ENCODE measurements at regions not wholly inside any gene's neighbourhood (a gene's known extent, or its start where the extent isn't known, plus 50 kb on each side); places are given as distances from the start of the nearest gene placed in this dataset.

DNA sequence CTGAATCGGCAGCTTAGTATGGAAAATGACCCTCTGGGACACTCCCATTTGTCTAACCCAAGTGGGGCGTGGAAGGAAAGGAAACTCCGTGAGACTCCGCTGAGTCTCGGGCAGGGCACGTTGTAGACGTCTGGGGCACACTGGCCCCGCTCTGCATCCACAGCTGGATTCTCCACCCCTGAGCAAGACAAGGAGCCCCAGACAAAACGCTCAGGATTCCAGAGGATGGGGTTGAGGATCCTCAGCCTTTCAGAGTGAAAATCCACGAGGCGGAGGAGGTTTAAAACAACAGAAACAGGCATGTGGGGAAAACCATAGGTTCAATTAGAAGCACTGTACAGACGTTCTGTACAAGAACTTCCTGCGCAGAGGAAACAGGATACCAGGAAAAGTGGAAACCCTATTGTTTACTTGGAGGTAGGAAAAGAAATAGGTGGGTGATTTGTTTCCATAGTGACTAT, 124.9 kb upstream of the ZNF236 start:
- TF ChIP-seq POLR2A (IDR thresholded peaks at IDR 0.05) = no peak
- TF ChIP-seq, protein P1, sequence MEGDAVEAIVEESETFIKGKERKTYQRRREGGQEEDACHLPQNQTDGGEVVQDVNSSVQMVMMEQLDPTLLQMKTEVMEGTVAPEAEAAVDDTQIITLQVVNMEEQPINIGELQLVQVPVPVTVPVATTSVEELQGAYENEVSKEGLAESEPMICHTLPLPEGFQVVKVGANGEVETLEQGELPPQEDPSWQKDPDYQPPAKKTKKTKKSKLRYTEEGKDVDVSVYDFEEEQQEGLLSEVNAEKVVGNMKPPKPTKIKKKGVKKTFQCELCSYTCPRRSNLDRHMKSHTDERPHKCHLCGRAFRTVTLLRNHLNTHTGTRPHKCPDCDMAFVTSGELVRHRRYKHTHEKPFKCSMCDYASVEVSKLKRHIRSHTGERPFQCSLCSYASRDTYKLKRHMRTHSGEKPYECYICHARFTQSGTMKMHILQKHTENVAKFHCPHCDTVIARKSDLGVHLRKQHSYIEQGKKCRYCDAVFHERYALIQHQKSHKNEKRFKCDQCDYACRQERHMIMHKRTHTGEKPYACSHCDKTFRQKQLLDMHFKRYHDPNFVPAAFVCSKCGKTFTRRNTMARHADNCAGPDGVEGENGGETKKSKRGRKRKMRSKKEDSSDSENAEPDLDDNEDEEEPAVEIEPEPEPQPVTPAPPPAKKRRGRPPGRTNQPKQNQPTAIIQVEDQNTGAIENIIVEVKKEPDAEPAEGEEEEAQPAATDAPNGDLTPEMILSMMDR (IDR thresholded peaks at IDR 0.05) = no peak
- TF ChIP-seq EP300 (IDR thresholded peaks at IDR 0.05) = no peak

Data from sigmoid colon (tissue), 4 donors.